Kidney (tissue), 13 donors: ENCODE measurements at regions not wholly inside any gene's neighbourhood (a gene's known extent, or its start where the extent isn't known, plus 50 kb on each side); places are given as distances from the start of the nearest gene placed in this dataset.
"Not testable (repeated sequence)": the region's sequence is repeated elsewhere in the genome, so short reads cannot be mapped to it uniquely, and the experiment has no call there.

Experiments used
- DNase-seq, 5 donors: peaks; one replicate each; pipeline ENCODE4 v3.0.0-alpha.2; 2013 to 2020
- FAIRE-seq: peaks from 2 replicates; lab custom pipeline; 2012; peaks lifted over from hg19 to GRCh38; lab: Jason Lieb, UNC
- H3K27ac ChIP-seq, 2 donors: one replicate each; pipeline ENCODE4 v1.7.0; 2013; ENCODE audit warnings: low read depth in 2 of 2, low read length in 2 of 2, inconsistent platforms in 1 of 2
- H3K27me3 ChIP-seq: one replicate; pipeline ENCODE4 v1.7.1; 2013; ENCODE audit warnings: low read length, inconsistent platforms; ENCODE audit not compliant: control insufficient read depth, insufficient read depth
- H3K36me3 ChIP-seq, 3 donors: one replicate each; pipeline versions ENCODE4 v1.7.0 to v1.7.1; 2013; ENCODE audit warnings: low read length in 3 of 3, control low read depth in 1 of 3, inconsistent platforms in 1 of 3; ENCODE audit not compliant: insufficient read depth in 3 of 3, control insufficient read depth in 2 of 3
- H3K4me1 ChIP-seq, 3 donors: one replicate each; pipeline versions ENCODE4 v1.7.0 to v1.7.1; 2013; ENCODE audit warnings: low read length in 3 of 3, inconsistent platforms in 1 of 3, low read depth in 1 of 3; ENCODE audit not compliant: control insufficient read depth in 2 of 3, insufficient read depth in 2 of 3
- H3K4me3 ChIP-seq, 3 donors: one replicate each; pipeline versions ENCODE4 v1.7.0 to v1.8.1; 2013; ENCODE audit warnings: low read length in 3 of 3, control low read depth in 1 of 3, inconsistent platforms in 1 of 3
- H3K9ac ChIP-seq, 3 donors: one replicate each; pipeline versions ENCODE4 v1.7.0 to v1.7.1; 2013; ENCODE audit warnings: low read length in 3 of 3, control low read depth in 1 of 3, inconsistent platforms in 1 of 3
- H3K9me3 ChIP-seq, 3 donors: one replicate each; pipeline versions ENCODE4 v1.7.0 to v1.7.1; 2013; ENCODE audit warnings: low read length in 3 of 3, control low read depth in 1 of 3, inconsistent platforms in 1 of 3; ENCODE audit not compliant: control insufficient read depth in 2 of 3, insufficient read depth in 1 of 3
- intact Hi-C: fragments of 100-400 bp; cut with DNase I; formaldehyde crosslinking; loops from one replicate; pipeline ENCODE4 v1.11.1; 2022
- TF ChIP-seq, protein P1 (sequence below): IDR thresholded peaks from 3 replicates; pipeline ENCODE4 v1.5.1; 2012; ENCODE audit warnings: mild to moderate bottlenecking, moderate library complexity, borderline replicate concordance; ENCODE audit not compliant: insufficient read depth; ENCODE audit errors: extremely low read depth
- donor health status: control.
- donor health status: control.
- donor health status: control.
- donor health status: control.
- donor health status: control.
- donor health status: DM: yes; HTN: yes; CAD: no.
- donor health status: Normal renal cell carcinoma (clear cell type).

- Histone ChIP-seq H3K27me3 (no peaks in the 10 kb centered on the region), H3K36me3 (no peaks in the 10 kb centered on the region), H3K9ac (peak overlapping the region in 1 of 3 donors; percentile 23), H3K27ac (no peak overlapping the region), H3K4me3 (no peak overlapping the region), H3K4me1 (peaks cover 0 to 11% (median 6%) of the 10 kb centered on the region in 3 donors), H3K9me3 (no peaks in the 10 kb centered on the region)
- intact Hi-C loops, result loop anchor here (5.0 kb wide), 1 partner anchor 165 kb away; no protein-coding TSS in a partner anchor
- TF ChIP-seq, protein P1, sequence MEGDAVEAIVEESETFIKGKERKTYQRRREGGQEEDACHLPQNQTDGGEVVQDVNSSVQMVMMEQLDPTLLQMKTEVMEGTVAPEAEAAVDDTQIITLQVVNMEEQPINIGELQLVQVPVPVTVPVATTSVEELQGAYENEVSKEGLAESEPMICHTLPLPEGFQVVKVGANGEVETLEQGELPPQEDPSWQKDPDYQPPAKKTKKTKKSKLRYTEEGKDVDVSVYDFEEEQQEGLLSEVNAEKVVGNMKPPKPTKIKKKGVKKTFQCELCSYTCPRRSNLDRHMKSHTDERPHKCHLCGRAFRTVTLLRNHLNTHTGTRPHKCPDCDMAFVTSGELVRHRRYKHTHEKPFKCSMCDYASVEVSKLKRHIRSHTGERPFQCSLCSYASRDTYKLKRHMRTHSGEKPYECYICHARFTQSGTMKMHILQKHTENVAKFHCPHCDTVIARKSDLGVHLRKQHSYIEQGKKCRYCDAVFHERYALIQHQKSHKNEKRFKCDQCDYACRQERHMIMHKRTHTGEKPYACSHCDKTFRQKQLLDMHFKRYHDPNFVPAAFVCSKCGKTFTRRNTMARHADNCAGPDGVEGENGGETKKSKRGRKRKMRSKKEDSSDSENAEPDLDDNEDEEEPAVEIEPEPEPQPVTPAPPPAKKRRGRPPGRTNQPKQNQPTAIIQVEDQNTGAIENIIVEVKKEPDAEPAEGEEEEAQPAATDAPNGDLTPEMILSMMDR, result peak; percentile 23
- DNase-seq (peak in 3 of 5 donors; percentile 41 to 47 (median 44)), FAIRE-seq (no peak)
These were observed 104.1 kb upstream of the TMPRSS2 start for GRCh38 chr21:41611966-41612606.

- Histone ChIP-seq H3K4me3 (no peak overlapping the region), H3K27me3 (no peaks in the 10 kb centered on the region), H3K9ac (no peak overlapping the region), H3K4me1 (peaks cover 0 to 11% (median 6%) of the 10 kb centered on the region in 3 donors), H3K36me3 (no peaks in the 10 kb centered on the region), H3K27ac (no peak overlapping the region), H3K9me3 (no peaks in the 10 kb centered on the region)
- intact Hi-C loops, result loop anchor here (5.0 kb wide), 1 partner anchor 166 kb away; no protein-coding TSS in a partner anchor
- TF ChIP-seq, protein P1, result no peak
- FAIRE-seq (no peak), DNase-seq (no peak)
These were observed 103.5 kb upstream of the TMPRSS2 start for GRCh38 chr21:41611441-41611840.

GRCh38 chr21:41610840-41611115 lies 102.8 kb upstream of the TMPRSS2 start:
- not testable (repeated sequence) for FAIRE-seq, H3K36me3 ChIP-seq

DNA sequence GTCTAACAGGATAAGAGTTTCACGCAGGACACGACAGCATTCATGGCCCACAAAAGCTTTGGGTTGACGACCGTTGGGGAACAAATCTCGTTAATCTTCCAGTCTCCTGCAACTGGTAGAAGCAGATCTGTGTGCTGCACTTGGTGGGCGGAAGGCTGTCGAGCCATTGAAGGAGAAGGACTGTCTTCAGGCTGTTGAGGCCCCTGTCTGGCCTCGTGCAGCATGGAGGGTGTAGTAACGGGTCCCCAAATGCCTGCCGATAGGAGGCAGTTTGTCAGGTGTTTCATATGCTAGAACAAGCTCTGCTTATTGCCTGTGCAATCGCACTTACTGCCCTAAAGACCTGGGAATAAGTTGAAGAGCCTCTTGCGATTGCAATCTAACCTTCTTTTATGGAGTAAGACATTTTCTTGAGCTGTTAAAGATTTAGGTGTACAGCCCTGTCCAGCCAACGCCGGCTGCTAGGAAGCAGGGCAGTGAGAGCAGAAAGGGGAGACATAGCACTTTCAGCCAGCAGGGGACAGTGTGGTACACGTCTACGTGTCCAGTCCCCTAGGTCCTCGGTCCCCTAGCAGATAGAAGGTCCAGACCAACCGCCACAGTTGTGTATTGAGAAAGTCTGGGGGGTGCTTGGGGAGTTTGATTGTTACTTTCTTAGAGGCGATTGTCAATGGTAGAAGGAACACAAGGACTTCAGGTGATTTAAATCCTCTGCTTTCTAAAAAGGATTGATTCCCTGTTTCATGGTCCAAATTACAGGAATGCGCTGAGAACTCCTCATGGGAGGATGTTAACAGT lies 102.3 kb upstream of the TMPRSS2 start:
- FAIRE-seq (peak; percentile 42), DNase-seq (peak in 4 of 5 donors; percentile 65 to 88 (median 81))

More at GRCh38 chr21:41610840-41611115, 102.8 kb upstream of the TMPRSS2 start:
- H3K27ac ChIP-seq, H3K9ac ChIP-seq, H3K4me3 ChIP-seq, DNase-seq, H3K9me3 ChIP-seq, H3K27me3 ChIP-seq: not testable (repeated sequence)
- H3K4me1 ChIP-seq, result peaks cover 0 to 11% (median 6%) of the 10 kb centered on the region in 3 donors
- intact Hi-C loops, result loop anchor here (5.0 kb wide), 1 partner anchor 167 kb away; no protein-coding TSS in a partner anchor

More for the DNA sequence above, 102.3 kb upstream of the TMPRSS2 start:
- H3K4me1 ChIP-seq, result peaks cover 0 to 11% (median 6%) of the 10 kb centered on the region in 3 donors
- intact Hi-C loops, result loop anchor here (5.0 kb wide), 1 partner anchor 167 kb away; no protein-coding TSS in a partner anchor
- H3K27me3 ChIP-seq, result no peaks in the 10 kb centered on the region
- TF ChIP-seq, protein P1, result peak; percentile 94
- no peaks in the 10 kb centered on the region for H3K36me3 ChIP-seq
- H3K27ac ChIP-seq, result no peak overlapping the region
- H3K9ac ChIP-seq, result no peak overlapping the region
- H3K4me3 ChIP-seq, result no peak overlapping the region
- no peaks in the 10 kb centered on the region for H3K9me3 ChIP-seq
